ENCODE measurements at regions not wholly inside any gene's neighbourhood (a gene's known extent, or its start where the extent isn't known, plus 50 kb on each side); places are given as distances from the start of the nearest gene placed in this dataset.

- H3K27me3 ChIP-seq: no peaks in the 10 kb centered on the region
- H3K4me1 ChIP-seq: no peaks in the 10 kb centered on the region
- no peaks in the 10 kb centered on the region for H3K36me3 ChIP-seq
- TF ChIP-seq POLR2A (IDR thresholded peaks at IDR 0.05) (no peak), CTCF (IDR thresholded peaks at IDR 0.05) (no peak)
- intact Hi-C loops (cut with DNase I; ENCODE audit: low total_unique reads): no loop called here
- no peak overlapping the region for H3K4me3 ChIP-seq
- H3K27ac ChIP-seq: no peak overlapping the region
- DNase-seq: no peak
- H3K9me3 ChIP-seq: no peaks in the 10 kb centered on the region
Observed at GRCh38 chr13:59493436-59493965, 670.2 kb downstream of the DIAPH3 start.

DNA sequence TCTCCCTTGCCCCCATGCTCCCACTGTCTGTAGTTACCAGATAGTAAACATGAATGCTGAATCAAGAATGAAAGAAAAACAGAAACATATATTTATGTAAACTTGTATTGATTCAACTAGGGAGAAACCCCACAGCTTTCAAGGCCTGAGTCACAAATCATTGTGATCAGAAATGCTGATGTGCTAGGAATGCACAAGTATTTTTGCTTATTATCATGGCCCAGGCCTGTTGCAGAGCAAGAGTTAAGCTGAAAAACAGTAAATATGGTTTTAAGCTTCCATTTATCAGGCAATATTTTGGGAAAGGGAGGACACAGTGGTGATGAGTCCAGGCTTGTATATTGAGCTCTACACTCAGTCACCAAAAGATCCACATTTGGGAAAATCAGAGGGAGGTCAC, 669.6 kb downstream of the DIAPH3 start:
- no peaks in the 10 kb centered on the region for H3K4me1 ChIP-seq
- TF ChIP-seq POLR2A (IDR thresholded peaks at IDR 0.05): no peak
- no peaks in the 10 kb centered on the region for H3K36me3 ChIP-seq
- no peak overlapping the region for H3K4me3 ChIP-seq
- H3K9me3 ChIP-seq: no peaks in the 10 kb centered on the region
- no peaks in the 10 kb centered on the region for H3K27me3 ChIP-seq
- intact Hi-C loops (cut with DNase I; ENCODE audit: low total_unique reads): no loop called here
- no peak overlapping the region for H3K27ac ChIP-seq
- DNase-seq: no peak

DNA sequence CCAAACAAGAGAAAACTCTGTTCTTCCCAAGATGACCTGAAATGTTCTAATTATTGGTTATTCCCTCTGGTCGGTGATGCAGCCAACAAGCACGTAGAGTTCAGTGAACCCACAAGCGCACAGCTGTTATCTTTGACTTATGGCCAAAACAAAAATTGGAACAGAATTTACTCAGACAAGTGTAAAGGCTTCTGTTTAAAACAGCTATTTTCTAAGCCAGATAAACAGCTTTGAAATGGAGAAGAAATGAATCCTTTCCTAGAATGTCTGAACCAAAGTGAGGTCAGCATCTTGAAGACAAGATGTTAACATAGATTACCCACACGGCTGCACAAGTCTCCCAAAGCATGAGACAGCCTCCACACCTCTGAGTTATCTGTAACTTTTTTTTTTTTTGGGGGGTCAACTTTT, 669.2 kb downstream of the DIAPH3 start:
- no peak for DNase-seq
- TF ChIP-seq CTCF (IDR thresholded peaks at IDR 0.05): no peak
- TF ChIP-seq POLR2A (IDR thresholded peaks at IDR 0.05): no peak

DNA sequence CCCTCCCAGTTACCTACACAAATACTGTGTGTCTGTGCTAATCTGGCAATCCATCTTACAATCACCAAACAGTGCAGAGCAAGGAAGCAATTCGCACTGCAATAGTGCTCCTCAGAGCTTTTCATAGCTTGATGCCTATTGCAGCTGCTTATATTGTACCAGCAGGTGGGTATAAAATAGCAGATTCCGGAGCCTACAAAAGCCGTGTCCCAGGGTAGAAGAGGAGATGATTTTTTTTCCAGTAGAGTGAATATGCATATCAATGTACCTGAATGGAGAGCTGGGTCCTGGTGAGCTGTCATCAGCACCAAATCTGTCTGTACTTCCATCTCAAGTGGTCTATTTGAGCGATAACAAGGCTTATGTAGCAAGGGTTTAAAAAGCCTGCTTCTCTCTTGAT, 668.4 kb downstream of the DIAPH3 start:
- intact Hi-C loops (cut with DNase I; ENCODE audit: low total_unique reads): no loop called here
- no peaks in the 10 kb centered on the region for H3K9me3 ChIP-seq
- H3K36me3 ChIP-seq: no peaks in the 10 kb centered on the region
- no peak overlapping the region for H3K4me3 ChIP-seq
- no peaks in the 10 kb centered on the region for H3K27me3 ChIP-seq
- TF ChIP-seq POLR2A (IDR thresholded peaks at IDR 0.05): no peak
- no peak for TF ChIP-seq CTCF (IDR thresholded peaks at IDR 0.05)
- H3K4me1 ChIP-seq: no peaks in the 10 kb centered on the region
- DNase-seq: no peak
- H3K27ac ChIP-seq: no peak overlapping the region

More for the DNA sequence above, 669.2 kb downstream of the DIAPH3 start:
- no peaks in the 10 kb centered on the region for H3K4me1 ChIP-seq
- no peaks in the 10 kb centered on the region for H3K9me3 ChIP-seq
- intact Hi-C loops (cut with DNase I; ENCODE audit: low total_unique reads): no loop called here
- H3K27me3 ChIP-seq: no peaks in the 10 kb centered on the region
- H3K4me3 ChIP-seq: no peak overlapping the region
- no peaks in the 10 kb centered on the region for H3K36me3 ChIP-seq
- H3K27ac ChIP-seq: no peak overlapping the region

DNA sequence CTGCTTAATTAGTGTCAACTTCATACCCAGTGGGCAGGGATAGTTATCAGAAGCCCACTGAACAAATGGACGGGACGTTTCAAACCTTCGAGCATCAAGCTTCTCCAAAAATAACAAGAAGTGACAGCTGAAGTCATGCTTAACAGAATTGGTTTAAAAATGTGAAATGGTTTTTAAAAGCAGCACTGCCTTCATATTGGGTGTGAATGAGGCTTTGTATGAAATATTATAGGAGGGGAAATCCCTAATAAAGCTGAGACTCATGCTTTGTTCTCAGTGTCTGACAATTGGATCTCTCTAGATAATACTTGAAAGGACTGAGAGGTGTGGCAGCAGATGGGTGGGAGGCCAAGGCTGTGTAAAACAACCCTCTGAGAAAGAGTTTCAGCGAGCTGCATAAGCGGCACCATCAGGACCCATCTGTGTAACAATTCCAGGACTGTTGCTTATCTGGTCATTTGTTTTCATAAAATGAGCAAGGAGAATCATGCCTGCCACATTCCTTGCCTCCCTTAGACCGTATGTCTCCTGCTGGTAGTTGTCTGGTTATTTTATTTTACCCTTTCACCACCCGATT, 667.7 kb downstream of the DIAPH3 start:
- DNase-seq: no peak
- Histone ChIP-seq H3K36me3 (no peaks in the 10 kb centered on the region), H3K4me1 (no peaks in the 10 kb centered on the region), H3K27ac (no peak overlapping the region), H3K27me3 (no peaks in the 10 kb centered on the region), H3K4me3 (no peak overlapping the region), H3K9me3 (no peaks in the 10 kb centered on the region)
- TF ChIP-seq CTCF (IDR thresholded peaks at IDR 0.05): no peak
- TF ChIP-seq POLR2A (IDR thresholded peaks at IDR 0.05): no peak
- intact Hi-C loops (cut with DNase I; ENCODE audit: low total_unique reads): no loop called here
